ENCODE measurements at regions not wholly inside any gene's neighbourhood (a gene's known extent, or its start where the extent isn't known, plus 50 kb on each side); places are given as distances from the start of the nearest gene placed in this dataset.
"Not testable (repeated sequence)": the region's sequence is repeated elsewhere in the genome, so short reads cannot be mapped to it uniquely, and the experiment has no call there.

DNA sequence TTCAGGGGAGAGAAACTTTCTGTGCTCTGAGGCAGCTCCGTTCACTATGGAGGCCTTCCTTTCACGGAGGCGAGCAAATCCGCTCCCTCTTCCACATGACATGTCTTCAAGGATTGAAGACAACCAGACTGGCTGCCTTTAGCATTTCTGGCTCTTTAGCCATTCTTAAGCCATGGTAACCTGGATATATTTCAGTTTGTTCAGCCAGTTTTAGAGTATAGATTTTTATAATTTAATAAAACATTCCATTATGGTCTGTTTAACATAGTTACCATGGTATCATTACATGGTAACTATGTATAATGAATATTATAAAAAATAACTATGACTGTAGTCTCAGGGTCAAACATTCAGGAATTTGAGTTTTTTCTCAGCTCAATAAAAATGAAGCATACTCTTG lies 54.2 kb upstream of the NFIA start:
- H2AFZ ChIP-seq (ENCODE audit: low read length): no peak overlapping the region
- H3T11ph ChIP-seq (ENCODE audit: low read length): no peak overlapping the region
- no peak overlapping the region for H3K14ac ChIP-seq (ENCODE audit: insufficient read depth, low read length)
- no peak overlapping the region for H4K5ac ChIP-seq (ENCODE audit: insufficient read length, low read depth, low read length)
- TF ChIP-seq, protein P1, sequence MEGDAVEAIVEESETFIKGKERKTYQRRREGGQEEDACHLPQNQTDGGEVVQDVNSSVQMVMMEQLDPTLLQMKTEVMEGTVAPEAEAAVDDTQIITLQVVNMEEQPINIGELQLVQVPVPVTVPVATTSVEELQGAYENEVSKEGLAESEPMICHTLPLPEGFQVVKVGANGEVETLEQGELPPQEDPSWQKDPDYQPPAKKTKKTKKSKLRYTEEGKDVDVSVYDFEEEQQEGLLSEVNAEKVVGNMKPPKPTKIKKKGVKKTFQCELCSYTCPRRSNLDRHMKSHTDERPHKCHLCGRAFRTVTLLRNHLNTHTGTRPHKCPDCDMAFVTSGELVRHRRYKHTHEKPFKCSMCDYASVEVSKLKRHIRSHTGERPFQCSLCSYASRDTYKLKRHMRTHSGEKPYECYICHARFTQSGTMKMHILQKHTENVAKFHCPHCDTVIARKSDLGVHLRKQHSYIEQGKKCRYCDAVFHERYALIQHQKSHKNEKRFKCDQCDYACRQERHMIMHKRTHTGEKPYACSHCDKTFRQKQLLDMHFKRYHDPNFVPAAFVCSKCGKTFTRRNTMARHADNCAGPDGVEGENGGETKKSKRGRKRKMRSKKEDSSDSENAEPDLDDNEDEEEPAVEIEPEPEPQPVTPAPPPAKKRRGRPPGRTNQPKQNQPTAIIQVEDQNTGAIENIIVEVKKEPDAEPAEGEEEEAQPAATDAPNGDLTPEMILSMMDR (conservative IDR thresholded peaks at IDR 0.05): no peak
- H3K4ac ChIP-seq (ENCODE audit: low read depth, low read length): no peak overlapping the region
- Mint-ChIP-seq H3K27me3 (ENCODE audit: low read depth) (no peaks in the 10 kb centered on the region), H3K9me3 (no peaks in the 10 kb centered on the region), H3K4me3 (no peak overlapping the region), H3K36me3 (ENCODE audit: insufficient read depth in 1 of 3, low read depth in 3 of 3) (no peaks in the 10 kb centered on the region), H3K27ac (no peak overlapping the region), H3K4me1 (0 out of 4 replicates have a peak, but pooled peaks cover 0 to 3% of the 10 kb centered on the region in 2 experiments)
- H3K79me1 ChIP-seq (ENCODE audit: insufficient read depth, low read depth, low read length, poor library complexity, severe bottlenecking): no peaks in the 10 kb centered on the region
- H4K20me1 ChIP-seq (ENCODE audit: control insufficient read depth, insufficient read depth, insufficient read length): no peaks in the 10 kb centered on the region
- H4K91ac ChIP-seq (ENCODE audit: insufficient read length, low read depth, low read length): no peak overlapping the region
- H3K23me2 ChIP-seq (ENCODE audit: insufficient read length, low read depth, low read length, poor library complexity, severe bottlenecking): no peaks in the 10 kb centered on the region
- WGBS (ENCODE audit: extremely low coverage, insufficient read length, low lambda C conversion rate): no CpG with 5 or more reads among the region's 4 CpGs
- no peak overlapping the region for H3K27ac ChIP-seq (ENCODE audit: insufficient read length, low read depth, low read length)
- no peaks in the 10 kb centered on the region for H3K4me1 ChIP-seq (ENCODE audit: insufficient read depth, low read length)
- no peak overlapping the region for H2BK5ac ChIP-seq (ENCODE audit: insufficient read length, low read length)
- H2BK12ac ChIP-seq (ENCODE audit: insufficient read length, low read depth, low read length): no peak overlapping the region
- no peak overlapping the region for H2BK120ac ChIP-seq (ENCODE audit: low read depth, low read length, poor library complexity, severe bottlenecking)
- no peak overlapping the region for H2BK20ac ChIP-seq (ENCODE audit: low read depth, low read length, poor library complexity, severe bottlenecking)
- H2AK5ac ChIP-seq (ENCODE audit: insufficient read length, low read length): no peak overlapping the region
- no peak overlapping the region for H3K18ac ChIP-seq (ENCODE audit: insufficient read length, low read depth, low read length)
- no peaks in the 10 kb centered on the region for H3K27me3 ChIP-seq (ENCODE audit: insufficient read depth, low read length)
- no peak overlapping the region for H2BK15ac ChIP-seq (ENCODE audit: low read depth, low read length)
- no peaks in the 10 kb centered on the region for H3K9me3 ChIP-seq (ENCODE audit: control insufficient read depth, low read depth, low read length)
- no peak overlapping the region for H3K4me2 ChIP-seq (ENCODE audit: insufficient read depth, insufficient read length, low read length)
- no peak overlapping the region for H4K8ac ChIP-seq (replicated peaks; ENCODE audit: insufficient read length, low read depth, low read length)
- no peaks in the 10 kb centered on the region for H3K79me2 ChIP-seq (ENCODE audit: insufficient read depth, low read length)
- DNase-seq: no peak
- no peak overlapping the region for H3K56ac ChIP-seq (ENCODE audit: insufficient read length, low read depth, low read length)
- no peak overlapping the region for H3K9ac ChIP-seq (ENCODE audit: extremely low read depth, insufficient read length, low read length)
- no peak overlapping the region for H3K23ac ChIP-seq (ENCODE audit: insufficient read length, low read depth, low read length)

DNA sequence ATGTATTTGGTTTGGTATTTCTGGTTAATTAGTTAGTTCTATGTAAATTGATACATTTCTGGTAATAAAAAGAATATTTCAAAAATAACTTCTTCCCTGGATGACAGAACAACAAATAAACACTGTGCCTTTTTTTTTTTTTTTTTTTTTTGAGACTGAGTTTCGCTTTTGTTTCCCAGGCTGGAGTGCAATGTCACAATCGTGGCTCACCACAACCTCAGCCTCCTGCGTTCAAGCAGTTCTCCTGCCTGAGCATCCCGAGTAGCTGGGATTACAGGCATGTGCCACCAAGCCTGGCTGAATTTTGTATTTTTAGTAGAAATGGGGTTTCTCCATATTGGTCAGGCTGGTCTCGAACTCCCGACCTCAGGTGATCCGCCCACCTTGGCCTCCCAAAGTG lies 64.3 kb upstream of the NFIA start:
- not testable (repeated sequence) for H3K79me1 ChIP-seq (ENCODE audit: insufficient read depth, low read depth, low read length, poor library complexity, severe bottlenecking); H2AK5ac ChIP-seq (ENCODE audit: insufficient read length, low read length); H3K27me3 ChIP-seq (ENCODE audit: insufficient read depth, low read length); H3K9me3 ChIP-seq (ENCODE audit: control insufficient read depth, low read depth, low read length); H3K79me2 ChIP-seq (ENCODE audit: insufficient read depth, low read length); H2AFZ ChIP-seq (ENCODE audit: low read length); H3K9me3 Mint-ChIP-seq; H3K9ac ChIP-seq (ENCODE audit: extremely low read depth, insufficient read length, low read length); H3K4ac ChIP-seq (ENCODE audit: low read depth, low read length); H3K4me3 Mint-ChIP-seq; H3K36me3 Mint-ChIP-seq (ENCODE audit: insufficient read depth in 1 of 3, low read depth in 3 of 3); H4K5ac ChIP-seq (ENCODE audit: insufficient read length, low read depth, low read length); H3K4me1 Mint-ChIP-seq; H2BK5ac ChIP-seq (ENCODE audit: insufficient read length, low read length); H3K18ac ChIP-seq (ENCODE audit: insufficient read length, low read depth, low read length); H3K56ac ChIP-seq (ENCODE audit: insufficient read length, low read depth, low read length); H3K23ac ChIP-seq (ENCODE audit: insufficient read length, low read depth, low read length); H2BK12ac ChIP-seq (ENCODE audit: insufficient read length, low read depth, low read length); H3K27ac ChIP-seq (ENCODE audit: insufficient read length, low read depth, low read length); H4K8ac ChIP-seq (replicated peaks; ENCODE audit: insufficient read length, low read depth, low read length); H2BK120ac ChIP-seq (ENCODE audit: low read depth, low read length, poor library complexity, severe bottlenecking); H3K14ac ChIP-seq (ENCODE audit: insufficient read depth, low read length); H3T11ph ChIP-seq (ENCODE audit: low read length); H3K27me3 Mint-ChIP-seq (ENCODE audit: low read depth); H4K20me1 ChIP-seq (ENCODE audit: control insufficient read depth, insufficient read depth, insufficient read length); H4K91ac ChIP-seq (ENCODE audit: insufficient read length, low read depth, low read length); H3K4me2 ChIP-seq (ENCODE audit: insufficient read depth, insufficient read length, low read length); H2BK20ac ChIP-seq (ENCODE audit: low read depth, low read length, poor library complexity, severe bottlenecking); H2BK15ac ChIP-seq (ENCODE audit: low read depth, low read length); H3K4me1 ChIP-seq (ENCODE audit: insufficient read depth, low read length); H3K23me2 ChIP-seq (ENCODE audit: insufficient read length, low read depth, low read length, poor library complexity, severe bottlenecking); H3K27ac Mint-ChIP-seq; DNase-seq
- no CpG with 5 or more reads among the region's 7 CpGs for WGBS (ENCODE audit: extremely low coverage, insufficient read length, low lambda C conversion rate)
